Left ventricle myocardium inferior (tissue), 1 donor: ENCODE measurements at regions not wholly inside any gene's neighbourhood (a gene's known extent, or its start where the extent isn't known, plus 50 kb on each side); places are given as distances from the start of the nearest gene placed in this dataset.

Experiments used
- DNase-seq: peaks from one replicate; pipeline ENCODE4 v3.0.0-alpha.2; 2020
- H3K27ac ChIP-seq: fragments of 200-600 bp; replicated peaks from 2 replicates; pipeline ENCODE4 v1.8.0; 2021
- H3K27me3 ChIP-seq: fragments of 200-600 bp; 2 replicates; pipeline ENCODE4 v1.8.0; 2021; ENCODE audit warnings: low read depth
- H3K36me3 ChIP-seq: fragments of 200-600 bp; 2 replicates; pipeline ENCODE4 v1.8.0; 2021
- H3K4me1 ChIP-seq: fragments of 200-600 bp; 2 replicates; pipeline ENCODE4 v1.8.0; 2021
- H3K4me3 ChIP-seq: fragments of 200-600 bp; 2 replicates; pipeline ENCODE4 v1.8.0; 2021; ENCODE audit warnings: mild to moderate bottlenecking, moderate library complexity
- H3K9me3 ChIP-seq: fragments of 200-600 bp; replicated peaks from 2 replicates; pipeline ENCODE4 v1.8.0; 2021
- CTCF ChIP-seq: fragments of 200-600 bp; IDR thresholded peaks from 2 replicates; pipeline ENCODE4 v1.8.0; 2021; ENCODE audit warnings: antibody characterized with exemption, mild to moderate bottlenecking, borderline replicate concordance
- intact Hi-C: fragments of 100-400 bp; cut with micrococcal nuclease; formaldehyde crosslinking; loops from one replicate; pipeline ENCODE4 v1.11.0; 2022
- donor health status: DM: no; HTN: yes; CAD: no; lungs with severe emphysema.

GRCh38 chrX:4091046-4091760 is 377.8 kb upstream of the PRKX start:
- Histone ChIP-seq H3K9me3 (no peaks in the 10 kb centered on the region), H3K4me3 (no peak overlapping the region), H3K27ac (no peak overlapping the region), H3K4me1 (no peaks in the 10 kb centered on the region), H3K36me3 (no peaks in the 10 kb centered on the region), H3K27me3 (no peaks in the 10 kb centered on the region)
- no peak for TF ChIP-seq CTCF
- DNase-seq: no peak
- intact Hi-C loops: no loop called here

- TF ChIP-seq CTCF: no peak
- Histone ChIP-seq H3K9me3 (no peaks in the 10 kb centered on the region), H3K27ac (no peak overlapping the region), H3K4me3 (no peak overlapping the region), H3K36me3 (no peaks in the 10 kb centered on the region), H3K4me1 (no peaks in the 10 kb centered on the region), H3K27me3 (no peaks in the 10 kb centered on the region)
- no peak for DNase-seq
- intact Hi-C loops: no loop called here
These were observed 346.4 kb upstream of the PRKX start for GRCh38 chrX:4059893-4060292.

- intact Hi-C loops: no loop called here
- Histone ChIP-seq H3K27ac (no peak overlapping the region), H3K9me3 (no peaks in the 10 kb centered on the region), H3K27me3 (no peaks in the 10 kb centered on the region), H3K4me3 (no peak overlapping the region), H3K36me3 (no peaks in the 10 kb centered on the region), H3K4me1 (no peaks in the 10 kb centered on the region)
- no peak for DNase-seq
- no peak for TF ChIP-seq CTCF
These were observed 330.5 kb upstream of the PRKX start for GRCh38 chrX:4043951-4044350.

GRCh38 chrX:4035874-4036273 is 322.4 kb upstream of the PRKX start:
- H3K9me3 ChIP-seq: peaks cover 5% of the 10 kb centered on the region
- no peak overlapping the region for H3K4me3 ChIP-seq
- intact Hi-C loops: no loop called here
- DNase-seq: no peak
- H3K27me3 ChIP-seq: no peaks in the 10 kb centered on the region
- no peak overlapping the region for H3K27ac ChIP-seq
- H3K4me1 ChIP-seq: no peaks in the 10 kb centered on the region
- no peak for TF ChIP-seq CTCF
- H3K36me3 ChIP-seq: no peaks in the 10 kb centered on the region

- no peaks in the 10 kb centered on the region for H3K36me3 ChIP-seq
- no peak for TF ChIP-seq CTCF
- no peak overlapping the region for H3K27ac ChIP-seq
- no peak for DNase-seq
- no peaks in the 10 kb centered on the region for H3K9me3 ChIP-seq
- H3K27me3 ChIP-seq: no peaks in the 10 kb centered on the region
- H3K4me3 ChIP-seq: no peak overlapping the region
- no peaks in the 10 kb centered on the region for H3K4me1 ChIP-seq
- intact Hi-C loops: no loop called here
These were observed 314.7 kb upstream of the PRKX start for GRCh38 chrX:4028151-4028550.
